Posterior vena cava (tissue), 2 donors: ENCODE measurements at regions not wholly inside any gene's neighbourhood (a gene's known extent, or its start where the extent isn't known, plus 50 kb on each side); places are given as distances from the start of the nearest gene placed in this dataset.

Source experiments
- DNase-seq: peaks from one replicate; pipeline ENCODE4 v3.0.0-alpha.2; 2020; ENCODE audit warnings: low spot score
- intact Hi-C, 2 donors: fragments of 100-400 bp; cut with DNase I; formaldehyde crosslinking; loops; one replicate each; pipeline versions ENCODE4 v1.14.1 to v1.14.2; 2022 to 2023
- donor health status: DM: yes; HTN: yes; CAD: no.
- donor health status: DM: yes; HTN: yes; CAD: no.

- intact Hi-C loops: no loop called here
These were observed 374.8 kb downstream of the EFNA5 start for GRCh38 chr5:107295914-107296313.

GRCh38 chr5:107294669-107295068 is 376.1 kb downstream of the EFNA5 start:
- intact Hi-C loops: no loop called here
- no peak for DNase-seq

More at GRCh38 chr5:107295914-107296313, 374.8 kb downstream of the EFNA5 start:
- DNase-seq: no peak

- intact Hi-C loops: no loop called here
- no peak for DNase-seq
These were observed 376.6 kb downstream of the EFNA5 start for GRCh38 chr5:107294211-107294550.

- intact Hi-C loops: no loop called here
- DNase-seq: no peak
These were observed 377.1 kb downstream of the EFNA5 start for GRCh38 chr5:107293541-107294210.

GRCh38 chr5:107291866-107292265 is 378.9 kb downstream of the EFNA5 start:
- no peak for DNase-seq
- intact Hi-C loops: no loop called here

GRCh38 chr5:107290780-107291398 is 379.8 kb downstream of the EFNA5 start:
- intact Hi-C loops: no loop called here
- no peak for DNase-seq

GRCh38 chr5:107289030-107289714 is 381.6 kb downstream of the EFNA5 start:
- intact Hi-C loops: no loop called here
- DNase-seq: no peak

GRCh38 chr5:107286447-107287098 is 384.2 kb downstream of the EFNA5 start:
- DNase-seq: no peak
- intact Hi-C loops: no loop called here

- no peak for DNase-seq
- intact Hi-C loops: no loop called here
These were observed 385.0 kb downstream of the EFNA5 start for GRCh38 chr5:107285772-107286171.

- intact Hi-C loops: no loop called here
- DNase-seq: no peak
These were observed 385.8 kb downstream of the EFNA5 start for GRCh38 chr5:107284822-107285525.

GRCh38 chr5:107282061-107282460 is 388.7 kb downstream of the EFNA5 start:
- no peak for DNase-seq

GRCh38 chr5:107278774-107279173 is 392.0 kb downstream of the EFNA5 start:
- intact Hi-C loops: no loop called here
- no peak for DNase-seq

More at GRCh38 chr5:107282061-107282460, 388.7 kb downstream of the EFNA5 start:
- intact Hi-C loops: no loop called here

GRCh38 chr5:107277485-107278125 is 393.1 kb downstream of the EFNA5 start:
- DNase-seq: no peak
- intact Hi-C loops: no loop called here

GRCh38 chr5:107275333-107275732 is 395.4 kb downstream of the EFNA5 start:
- intact Hi-C loops: no loop called here

GRCh38 chr5:107274571-107274970 is 396.2 kb downstream of the EFNA5 start:
- intact Hi-C loops: no loop called here

More at GRCh38 chr5:107275333-107275732, 395.4 kb downstream of the EFNA5 start:
- DNase-seq: no peak

GRCh38 chr5:107272954-107273353 is 397.8 kb downstream of the EFNA5 start:
- no peak for DNase-seq
- intact Hi-C loops: no loop called here

More at GRCh38 chr5:107274571-107274970, 396.2 kb downstream of the EFNA5 start:
- no peak for DNase-seq

GRCh38 chr5:107272509-107272908 is 398.2 kb downstream of the EFNA5 start:
- DNase-seq: no peak
- intact Hi-C loops: no loop called here

GRCh38 chr5:107271682-107272350 is 398.9 kb downstream of the EFNA5 start:
- no peak for DNase-seq
- intact Hi-C loops: no loop called here

- no peak for DNase-seq
- intact Hi-C loops: no loop called here
These were observed 400.2 kb downstream of the EFNA5 start for GRCh38 chr5:107270561-107270960.
